HL-60 (cell line): ENCODE measurements at regions not wholly inside any gene's neighbourhood (a gene's known extent, or its start where the extent isn't known, plus 50 kb on each side); places are given as distances from the start of the nearest gene placed in this dataset.
"Not testable (repeated sequence)": the region's sequence is repeated elsewhere in the genome, so short reads cannot be mapped to it uniquely, and the experiment has no call there.

Experiments used
- CTCF ChIP-seq: IDR thresholded peaks from one replicate; pipeline ENCODE4 v1.5.1; 2011; ENCODE audit warnings: low read length, control low read depth, inconsistent platforms; ENCODE audit not compliant: insufficient read depth
- POLR2AphosphoS5 ChIP-seq: IDR thresholded peaks from 2 replicates; pipeline ENCODE4 v1.6.1; 2012; ENCODE audit warnings: low read depth

GRCh38 chr1:148210166-148210565 is 58.1 kb upstream of the NBPF11 start:
- not testable (repeated sequence) for TF ChIP-seq POLR2AphosphoS5, CTCF
